ENCODE measurements at regions not wholly inside any gene's neighbourhood (a gene's known extent, or its start where the extent isn't known, plus 50 kb on each side); places are given as distances from the start of the nearest gene placed in this dataset.

- no peaks in the 10 kb centered on the region for H3K4me1 Mint-ChIP-seq
- H3K4me3 Mint-ChIP-seq, result no peak overlapping the region
- POLR2A ChIA-PET, result no interaction called here
- peaks cover 2% of the 10 kb centered on the region for H3K27me3 Mint-ChIP-seq
- intact Hi-C loops (cut with micrococcal nuclease), result no loop called here
- no peaks in the 10 kb centered on the region for H3K9me3 Mint-ChIP-seq
- ATAC-seq (ENCODE audit: low read depth), result no peak
- H3K36me3 Mint-ChIP-seq (ENCODE audit: low read depth), result no peaks in the 10 kb centered on the region
- H3K27ac Mint-ChIP-seq, result no peak overlapping the region
- no peak for TF ChIP-seq CTCF (IDR thresholded peaks at IDR 0.05)
- DNase-seq, result no peak
- CTCF ChIA-PET, result no interaction called here
These were observed 112.2 kb upstream of the NCKAP5 start for GRCh38 chr2:133680343-133681049.

- Mint-ChIP-seq H3K27ac (no peak overlapping the region), H3K4me3 (no peak overlapping the region), H3K36me3 (ENCODE audit: low read depth) (no peaks in the 10 kb centered on the region), H3K4me1 (no peaks in the 10 kb centered on the region), H3K9me3 (no peaks in the 10 kb centered on the region), H3K27me3 (no peaks in the 10 kb centered on the region)
- intact Hi-C loops (cut with micrococcal nuclease), result no loop called here
- ATAC-seq (ENCODE audit: low read depth) (no peak), DNase-seq (no peak)
- POLR2A ChIA-PET, result no interaction called here
- CTCF ChIA-PET, result no interaction called here
- no peak for TF ChIP-seq CTCF (IDR thresholded peaks at IDR 0.05)
These were observed 114.1 kb upstream of the NCKAP5 start for GRCh38 chr2:133682347-133682746.

- Mint-ChIP-seq H3K4me1 (no peaks in the 10 kb centered on the region), H3K9me3 (no peaks in the 10 kb centered on the region), H3K4me3 (no peak overlapping the region), H3K36me3 (ENCODE audit: low read depth) (no peaks in the 10 kb centered on the region), H3K27me3 (no peaks in the 10 kb centered on the region), H3K27ac (no peak overlapping the region)
- intact Hi-C loops (cut with micrococcal nuclease), result no loop called here
- TF ChIP-seq CTCF (IDR thresholded peaks at IDR 0.05), result no peak
- POLR2A ChIA-PET, result no interaction called here
- no peak for ATAC-seq (ENCODE audit: low read depth)
- DNase-seq, result no peak
- CTCF ChIA-PET, result no interaction called here
These were observed 114.6 kb upstream of the NCKAP5 start for GRCh38 chr2:133682906-133683305.

GRCh38 chr2:133685636-133686215, 117.5 kb upstream of the NCKAP5 start:
- intact Hi-C loops (cut with micrococcal nuclease), result no loop called here
- no peak for TF ChIP-seq CTCF (IDR thresholded peaks at IDR 0.05)
- H3K4me1 Mint-ChIP-seq, result no peaks in the 10 kb centered on the region
- no peak for DNase-seq
- ChIA-PET CTCF (no interaction called here), POLR2A (no interaction called here)
- H3K4me3 Mint-ChIP-seq, result no peak overlapping the region
- no peak overlapping the region for H3K27ac Mint-ChIP-seq
- no peaks in the 10 kb centered on the region for H3K27me3 Mint-ChIP-seq
- no peak for ATAC-seq (ENCODE audit: low read depth)
- no peaks in the 10 kb centered on the region for H3K9me3 Mint-ChIP-seq
- H3K36me3 Mint-ChIP-seq (ENCODE audit: low read depth), result no peaks in the 10 kb centered on the region

- no peak for ATAC-seq (ENCODE audit: low read depth)
- Mint-ChIP-seq H3K4me1 (no peaks in the 10 kb centered on the region), H3K27ac (no peak overlapping the region), H3K9me3 (no peaks in the 10 kb centered on the region), H3K27me3 (no peaks in the 10 kb centered on the region), H3K4me3 (no peak overlapping the region), H3K36me3 (ENCODE audit: low read depth) (no peaks in the 10 kb centered on the region)
- no peak for DNase-seq
- POLR2A ChIA-PET, result no interaction called here
- intact Hi-C loops (cut with micrococcal nuclease), result no loop called here
- CTCF ChIA-PET, result no interaction called here
- no peak for TF ChIP-seq CTCF (IDR thresholded peaks at IDR 0.05)
These were observed 122.5 kb upstream of the NCKAP5 start for GRCh38 chr2:133690780-133691179.

Data from activated B cell treated with CpG ODN at 0.5 μM for 24 hours (primary cell).